ENCODE measurements at regions not wholly inside any gene's neighbourhood (a gene's known extent, or its start where the extent isn't known, plus 50 kb on each side); places are given as distances from the start of the nearest gene placed in this dataset.

GRCh38 chr16:5509336-5509735 lies 411.7 kb upstream of the EEF2KMT start:
- Histone ChIP-seq H3K79me2 (ENCODE audit: control insufficient read depth, low read length) (no peaks in the 10 kb centered on the region), H3K27me3 (ENCODE audit: control insufficient read depth, low read length) (no peaks in the 10 kb centered on the region), H3K27ac (ENCODE audit: low read depth, low read length) (no peak overlapping the region), H3K4me3 (ENCODE audit: low read length) (no peak overlapping the region), H3K4me1 (ENCODE audit: control insufficient read depth, low read length) (no peaks in the 10 kb centered on the region), H4K20me1 (ENCODE audit: control insufficient read depth, insufficient read depth, low read depth, low read length) (no peaks in the 10 kb centered on the region), H3K9me2 (replicated peaks; ENCODE audit: control insufficient read depth, low read length) (no peaks in the 10 kb centered on the region), H3K9me3 (ENCODE audit: control insufficient read depth, insufficient read depth, low read length) (no peaks in the 10 kb centered on the region), H3K4me2 (ENCODE audit: low read length) (no peak overlapping the region), H3K36me3 (ENCODE audit: control insufficient read depth, low read length) (no peaks in the 10 kb centered on the region), H3F3A (ENCODE audit: control insufficient read depth, insufficient read depth) (no peaks in the 10 kb centered on the region)
- no peak for TF ChIP-seq EZH2phosphoT487 (IDR thresholded peaks at IDR 0.05; ENCODE audit: borderline replicate concordance, low read length)
- TF ChIP-seq CTCF (IDR thresholded peaks at IDR 0.05; ENCODE audit: low read depth, low read length, poor library complexity, severe bottlenecking): no peak

- H3F3A ChIP-seq (ENCODE audit: control insufficient read depth, insufficient read depth): no peaks in the 10 kb centered on the region
- H3K36me3 ChIP-seq (ENCODE audit: control insufficient read depth, low read length): no peaks in the 10 kb centered on the region
- no peaks in the 10 kb centered on the region for H3K9me3 ChIP-seq (ENCODE audit: control insufficient read depth, insufficient read depth, low read length)
- no peaks in the 10 kb centered on the region for H4K20me1 ChIP-seq (ENCODE audit: control insufficient read depth, insufficient read depth, low read depth, low read length)
- H3K4me1 ChIP-seq (ENCODE audit: control insufficient read depth, low read length): no peaks in the 10 kb centered on the region
- H3K27me3 ChIP-seq (ENCODE audit: control insufficient read depth, low read length): no peaks in the 10 kb centered on the region
- no peak for TF ChIP-seq EZH2phosphoT487 (IDR thresholded peaks at IDR 0.05; ENCODE audit: borderline replicate concordance, low read length)
- no peak for TF ChIP-seq CTCF (IDR thresholded peaks at IDR 0.05; ENCODE audit: low read depth, low read length, poor library complexity, severe bottlenecking)
- no peak overlapping the region for H3K4me3 ChIP-seq (ENCODE audit: low read length)
- H3K4me2 ChIP-seq (ENCODE audit: low read length): no peak overlapping the region
- H3K9me2 ChIP-seq (replicated peaks; ENCODE audit: control insufficient read depth, low read length): no peaks in the 10 kb centered on the region
- H3K27ac ChIP-seq (ENCODE audit: low read depth, low read length): no peak overlapping the region
- no peaks in the 10 kb centered on the region for H3K79me2 ChIP-seq (ENCODE audit: control insufficient read depth, low read length)
These were observed 410.8 kb upstream of the EEF2KMT start for GRCh38 chr16:5508371-5508770.

- no peak overlapping the region for H3K27ac ChIP-seq (ENCODE audit: low read depth, low read length)
- H3K4me2 ChIP-seq (ENCODE audit: low read length): no peak overlapping the region
- TF ChIP-seq EZH2phosphoT487 (IDR thresholded peaks at IDR 0.05; ENCODE audit: borderline replicate concordance, low read length) (no peak), CTCF (IDR thresholded peaks at IDR 0.05; ENCODE audit: low read depth, low read length, poor library complexity, severe bottlenecking) (no peak)
- no peaks in the 10 kb centered on the region for H3K79me2 ChIP-seq (ENCODE audit: control insufficient read depth, low read length)
- H3K9me2 ChIP-seq (replicated peaks; ENCODE audit: control insufficient read depth, low read length): no peaks in the 10 kb centered on the region
- H3K4me1 ChIP-seq (ENCODE audit: control insufficient read depth, low read length): no peaks in the 10 kb centered on the region
- no peaks in the 10 kb centered on the region for H3K36me3 ChIP-seq (ENCODE audit: control insufficient read depth, low read length)
- H3K4me3 ChIP-seq (ENCODE audit: low read length): no peak overlapping the region
- no peaks in the 10 kb centered on the region for H3K9me3 ChIP-seq (ENCODE audit: control insufficient read depth, insufficient read depth, low read length)
- H3F3A ChIP-seq (ENCODE audit: control insufficient read depth, insufficient read depth): no peaks in the 10 kb centered on the region
- H3K27me3 ChIP-seq (ENCODE audit: control insufficient read depth, low read length): no peaks in the 10 kb centered on the region
- no peaks in the 10 kb centered on the region for H4K20me1 ChIP-seq (ENCODE audit: control insufficient read depth, insufficient read depth, low read depth, low read length)
These were observed 408.4 kb upstream of the EEF2KMT start for GRCh38 chr16:5506021-5506420.
